ENCODE measurements at regions not wholly inside any gene's neighbourhood (a gene's known extent, or its start where the extent isn't known, plus 50 kb on each side); places are given as distances from the start of the nearest gene placed in this dataset.

GRCh38 chr1:177480741-177481305, 310.1 kb downstream of the BRINP2 start:
- no peak for TF ChIP-seq CTCF (IDR thresholded peaks at IDR 0.05; ENCODE audit: insufficient read depth, low read length)
- no peak for TF ChIP-seq REST (IDR thresholded peaks at IDR 0.05; ENCODE audit: insufficient replicate concordance, low read depth)
